ENCODE measurements at regions not wholly inside any gene's neighbourhood (a gene's known extent, or its start where the extent isn't known, plus 50 kb on each side); places are given as distances from the start of the nearest gene placed in this dataset.

DNA sequence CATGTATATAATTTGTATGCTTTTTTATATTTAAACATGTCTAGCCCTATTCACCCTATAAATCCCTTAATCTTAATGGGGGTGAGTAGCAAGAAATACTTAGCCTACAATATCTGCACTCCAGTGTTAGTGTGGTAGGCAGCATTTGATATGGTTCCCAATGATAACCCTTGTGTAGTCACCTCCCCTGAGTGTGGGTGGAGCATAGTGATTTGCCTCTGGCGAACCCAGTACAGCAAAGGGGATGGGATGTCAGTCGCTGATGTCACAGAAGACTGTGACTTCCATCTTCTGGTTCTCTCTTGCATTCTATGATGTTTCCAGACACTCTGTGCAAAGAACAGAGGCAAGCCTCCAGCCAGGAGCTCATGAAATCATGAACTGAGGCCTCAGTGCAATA is 211.2 kb downstream of the CRPPA start:
- CTCF ChIA-PET = interaction anchor here (0.8 kb wide), 1 partner anchor 38 kb away, joined by 4 read pairs; no protein-coding TSS in a partner anchor

DNA sequence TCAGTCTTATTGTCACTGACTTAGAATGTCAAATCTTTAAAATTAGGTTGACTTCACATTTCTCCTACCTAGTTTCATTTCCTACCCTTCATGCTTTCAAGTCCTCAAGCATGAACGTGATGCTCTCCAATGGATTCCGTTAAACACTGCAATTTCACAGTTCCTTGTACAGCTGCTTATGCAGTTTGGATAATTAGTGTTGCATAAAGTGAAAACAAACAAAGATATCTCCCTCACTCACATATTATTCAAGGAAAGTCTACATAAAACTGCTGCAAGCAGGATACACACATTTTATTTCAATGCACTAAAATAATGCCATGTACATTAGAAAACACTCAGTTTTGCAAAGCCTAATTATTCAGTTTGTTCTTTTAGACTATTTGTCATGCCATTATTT is 214.0 kb downstream of the CRPPA start:
- Mint-ChIP-seq H3K4me3 (no peak overlapping the region), H3K27me3 (no peaks in the 10 kb centered on the region), H3K4me1 (ENCODE audit: low read depth) (no peaks in the 10 kb centered on the region), H3K9me3 (no peaks in the 10 kb centered on the region), H3K36me3 (ENCODE audit: low read depth) (no peaks in the 10 kb centered on the region), H3K27ac (no peak overlapping the region)
- intact Hi-C loops (cut with micrococcal nuclease) = no loop called here
- TF ChIP-seq, protein P1, sequence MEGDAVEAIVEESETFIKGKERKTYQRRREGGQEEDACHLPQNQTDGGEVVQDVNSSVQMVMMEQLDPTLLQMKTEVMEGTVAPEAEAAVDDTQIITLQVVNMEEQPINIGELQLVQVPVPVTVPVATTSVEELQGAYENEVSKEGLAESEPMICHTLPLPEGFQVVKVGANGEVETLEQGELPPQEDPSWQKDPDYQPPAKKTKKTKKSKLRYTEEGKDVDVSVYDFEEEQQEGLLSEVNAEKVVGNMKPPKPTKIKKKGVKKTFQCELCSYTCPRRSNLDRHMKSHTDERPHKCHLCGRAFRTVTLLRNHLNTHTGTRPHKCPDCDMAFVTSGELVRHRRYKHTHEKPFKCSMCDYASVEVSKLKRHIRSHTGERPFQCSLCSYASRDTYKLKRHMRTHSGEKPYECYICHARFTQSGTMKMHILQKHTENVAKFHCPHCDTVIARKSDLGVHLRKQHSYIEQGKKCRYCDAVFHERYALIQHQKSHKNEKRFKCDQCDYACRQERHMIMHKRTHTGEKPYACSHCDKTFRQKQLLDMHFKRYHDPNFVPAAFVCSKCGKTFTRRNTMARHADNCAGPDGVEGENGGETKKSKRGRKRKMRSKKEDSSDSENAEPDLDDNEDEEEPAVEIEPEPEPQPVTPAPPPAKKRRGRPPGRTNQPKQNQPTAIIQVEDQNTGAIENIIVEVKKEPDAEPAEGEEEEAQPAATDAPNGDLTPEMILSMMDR (IDR thresholded peaks at IDR 0.05) = no peak
- DNase-seq (no peak), ATAC-seq (no peak)
- POLR2A ChIA-PET = no interaction called here
- CTCF ChIA-PET = no interaction called here

More for the DNA sequence above, 211.2 kb downstream of the CRPPA start:
- POLR2A ChIA-PET = no interaction called here
- H3K36me3 Mint-ChIP-seq (ENCODE audit: low read depth) = no peaks in the 10 kb centered on the region
- H3K4me3 Mint-ChIP-seq = no peak overlapping the region
- no peak for DNase-seq
- no peaks in the 10 kb centered on the region for H3K27me3 Mint-ChIP-seq
- ATAC-seq = no peak
- H3K27ac Mint-ChIP-seq = no peak overlapping the region
- TF ChIP-seq, protein P1 (IDR thresholded peaks at IDR 0.05) = no peak
- intact Hi-C loops (cut with micrococcal nuclease) = no loop called here
- no peaks in the 10 kb centered on the region for H3K4me1 Mint-ChIP-seq (ENCODE audit: low read depth)
- H3K9me3 Mint-ChIP-seq = no peaks in the 10 kb centered on the region

DNA sequence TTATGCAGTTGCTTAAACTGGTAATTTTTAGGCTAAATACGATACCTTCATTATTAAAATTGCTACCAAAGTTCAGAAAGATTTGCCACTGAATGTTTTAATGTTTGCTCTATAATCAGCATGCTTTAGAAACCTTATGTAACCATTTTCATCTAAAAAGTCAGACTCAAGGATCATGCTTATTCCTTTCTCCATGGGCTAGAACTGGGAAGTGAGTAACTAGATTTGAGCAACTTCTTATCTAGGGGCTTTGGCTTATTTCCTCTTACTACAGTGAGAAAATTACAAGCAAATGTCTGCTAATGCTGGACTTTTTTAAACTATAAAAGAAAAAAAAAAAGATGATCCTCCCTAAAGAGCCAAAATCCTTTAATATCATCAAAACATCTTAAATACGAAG is 215.9 kb downstream of the CRPPA start:
- POLR2A ChIA-PET = no interaction called here
- Mint-ChIP-seq H3K4me3 (no peak overlapping the region), H3K27ac (no peak overlapping the region), H3K36me3 (ENCODE audit: low read depth) (no peaks in the 10 kb centered on the region), H3K4me1 (ENCODE audit: low read depth) (no peaks in the 10 kb centered on the region), H3K9me3 (no peaks in the 10 kb centered on the region), H3K27me3 (no peaks in the 10 kb centered on the region)
- CTCF ChIA-PET = no interaction called here
- TF ChIP-seq, protein P1 (IDR thresholded peaks at IDR 0.05) = no peak
- intact Hi-C loops (cut with micrococcal nuclease) = no loop called here
- DNase-seq = no peak
- no peak for ATAC-seq

DNA sequence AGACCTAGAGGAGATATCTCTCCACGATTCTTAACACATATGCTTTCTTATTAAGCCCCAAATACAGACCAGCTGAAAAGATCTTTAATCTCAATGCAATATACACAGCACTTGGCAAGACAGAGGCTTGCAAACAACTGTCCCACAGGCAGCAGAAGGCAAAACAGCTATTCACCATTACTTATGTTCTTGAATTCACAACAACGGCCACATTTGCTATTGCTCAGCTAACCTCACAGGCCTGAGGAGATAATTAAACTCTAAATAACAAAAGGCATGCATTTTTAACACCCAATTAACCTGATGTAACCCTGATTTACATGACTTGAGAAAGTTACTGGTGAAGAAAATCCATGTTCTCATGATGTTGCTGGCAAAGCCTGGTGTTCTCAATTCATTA is 216.4 kb downstream of the CRPPA start:
- H3K27me3 Mint-ChIP-seq = no peaks in the 10 kb centered on the region
- no peak overlapping the region for H3K27ac Mint-ChIP-seq
- H3K36me3 Mint-ChIP-seq (ENCODE audit: low read depth) = no peaks in the 10 kb centered on the region
- POLR2A ChIA-PET = no interaction called here
- DNase-seq = no peak
- no peaks in the 10 kb centered on the region for H3K4me1 Mint-ChIP-seq (ENCODE audit: low read depth)
- no peak overlapping the region for H3K4me3 Mint-ChIP-seq
- intact Hi-C loops (cut with micrococcal nuclease) = no loop called here
- ATAC-seq = no peak
- no peaks in the 10 kb centered on the region for H3K9me3 Mint-ChIP-seq
- TF ChIP-seq, protein P1 (IDR thresholded peaks at IDR 0.05) = no peak
- CTCF ChIA-PET = interaction anchor here (1.7 kb wide), 1 partner anchor 10 kb away, joined by 6 read pairs; no protein-coding TSS in a partner anchor

DNA sequence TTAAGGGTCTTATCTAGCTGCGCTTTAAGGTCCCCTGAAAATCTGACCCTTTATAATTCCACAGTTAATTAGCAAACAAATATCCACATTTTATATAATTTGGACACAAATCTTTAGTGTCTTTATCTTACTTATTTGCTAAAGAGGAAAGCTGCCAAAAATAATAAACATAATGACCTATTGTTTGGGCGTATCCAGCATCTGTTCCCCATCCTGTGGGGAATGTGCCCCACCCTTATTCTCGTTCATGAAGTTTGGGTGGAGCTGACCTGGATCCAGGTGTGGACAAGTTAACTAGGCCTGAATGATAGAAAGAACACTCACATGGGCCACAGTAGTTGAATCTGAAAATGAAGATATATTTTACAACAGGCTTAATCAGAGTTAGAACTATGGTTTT is 218.3 kb downstream of the CRPPA start:
- TF ChIP-seq, protein P1 (IDR thresholded peaks at IDR 0.05) = no peak
- intact Hi-C loops (cut with micrococcal nuclease) = no loop called here
- Mint-ChIP-seq H3K36me3 (ENCODE audit: low read depth) (no peaks in the 10 kb centered on the region), H3K27me3 (no peaks in the 10 kb centered on the region), H3K27ac (no peak overlapping the region), H3K4me3 (no peak overlapping the region), H3K9me3 (no peaks in the 10 kb centered on the region), H3K4me1 (ENCODE audit: low read depth) (no peaks in the 10 kb centered on the region)
- CTCF ChIA-PET = interaction anchor here (0.8 kb wide), 1 partner anchor 32 kb away, joined by 3 read pairs; no protein-coding TSS in a partner anchor
- ATAC-seq (no peak), DNase-seq (no peak)
- POLR2A ChIA-PET = no interaction called here
